ENCODE measurements at regions not wholly inside any gene's neighbourhood (a gene's known extent, or its start where the extent isn't known, plus 50 kb on each side); places are given as distances from the start of the nearest gene placed in this dataset.
"Not testable (repeated sequence)": the region's sequence is repeated elsewhere in the genome, so short reads cannot be mapped to it uniquely, and the experiment has no call there.

GRCh38 chr5:142520885-142521284 lies 165.0 kb downstream of the FGF1 start:
- Histone ChIP-seq H3K27me3 (no peaks in the 10 kb centered on the region), H3K36me3 (no peaks in the 10 kb centered on the region), H3K4me1 (peaks cover 0 to 14% (median 7%) of the 10 kb centered on the region in 4 donors), H3K9me3 (no peaks in the 10 kb centered on the region), H3K27ac (peak overlapping the region; percentile 40 to 68 (median 44)), H3K4me3 (no peak overlapping the region)
- WGBS (ENCODE audit: insufficient coverage, low coverage, low lambda C conversion rate, missing lambda C conversion rate), result 54% methylated on average over 2 of the region's 2 CpGs
- intact Hi-C loops (cut with DNase I), result no loop called here
- no peak for DNase-seq
- no peak for ATAC-seq
- TF ChIP-seq CTCF (IDR thresholded peaks at IDR 0.05), result no peak
- no peak for TF ChIP-seq POLR2A (IDR thresholded peaks at IDR 0.05)

GRCh38 chr5:142519913-142520312 lies 166.0 kb downstream of the FGF1 start:
- H3K27me3 ChIP-seq; H3K4me3 ChIP-seq; H3K27ac ChIP-seq; H3K36me3 ChIP-seq; DNase-seq; intact Hi-C loops (cut with DNase I); ATAC-seq; H3K9me3 ChIP-seq: not testable (repeated sequence)
- peaks cover 0 to 14% (median 7%) of the 10 kb centered on the region in 4 donors for H3K4me1 ChIP-seq
- 88% methylated on average over 1 of the region's 1 CpG for WGBS (ENCODE audit: insufficient coverage, low coverage, low lambda C conversion rate, missing lambda C conversion rate)

GRCh38 chr5:142517840-142518239 lies 168.1 kb downstream of the FGF1 start:
- no peaks in the 10 kb centered on the region for H3K36me3 ChIP-seq
- H3K9me3 ChIP-seq, result no peaks in the 10 kb centered on the region
- intact Hi-C loops (cut with DNase I), result no loop called here
- ATAC-seq (no peak), DNase-seq (no peak)
- H3K4me1 ChIP-seq, result peaks cover 0 to 15% (median 7%) of the 10 kb centered on the region in 4 donors
- no peak for TF ChIP-seq CTCF (IDR thresholded peaks at IDR 0.05)
- TF ChIP-seq POLR2A (IDR thresholded peaks at IDR 0.05), result no peak
- no peak overlapping the region for H3K27ac ChIP-seq
- WGBS (ENCODE audit: insufficient coverage, low coverage, low lambda C conversion rate, missing lambda C conversion rate), result 47% methylated on average over 1 of the region's 1 CpG
- no peaks in the 10 kb centered on the region for H3K27me3 ChIP-seq
- no peak overlapping the region for H3K4me3 ChIP-seq

- 61% methylated on average over 3 of the region's 3 CpGs for WGBS (ENCODE audit: insufficient coverage, low coverage, low lambda C conversion rate, missing lambda C conversion rate)
- intact Hi-C loops (cut with DNase I), result no loop called here
- ATAC-seq, result no peak
- H3K27me3 ChIP-seq, result no peaks in the 10 kb centered on the region
- no peaks in the 10 kb centered on the region for H3K36me3 ChIP-seq
- TF ChIP-seq POLR2A (IDR thresholded peaks at IDR 0.05) (no peak), CTCF (IDR thresholded peaks at IDR 0.05) (no peak)
- DNase-seq, result no peak
- H3K9me3 ChIP-seq, result no peaks in the 10 kb centered on the region
- peaks cover 0 to 25% (median 12%) of the 10 kb centered on the region in 4 donors for H3K4me1 ChIP-seq
- no peak overlapping the region for H3K27ac ChIP-seq
- H3K4me3 ChIP-seq, result no peak overlapping the region
Observed at GRCh38 chr5:142516732-142517131, 169.2 kb downstream of the FGF1 start.

- H3K27ac ChIP-seq, result no peak overlapping the region
- no peaks in the 10 kb centered on the region for H3K27me3 ChIP-seq
- H3K4me3 ChIP-seq, result no peak overlapping the region
- peaks cover 0 to 28% (median 9%) of the 10 kb centered on the region in 4 donors for H3K4me1 ChIP-seq
- DNase-seq, result no peak
- ATAC-seq, result no peak
- H3K36me3 ChIP-seq, result no peaks in the 10 kb centered on the region
- TF ChIP-seq POLR2A (IDR thresholded peaks at IDR 0.05), result no peak
- TF ChIP-seq CTCF (IDR thresholded peaks at IDR 0.05), result no peak
- intact Hi-C loops (cut with DNase I), result no loop called here
- H3K9me3 ChIP-seq, result no peaks in the 10 kb centered on the region
- 60% methylated on average over 1 of the region's 2 CpGs for WGBS (ENCODE audit: insufficient coverage, low coverage, low lambda C conversion rate, missing lambda C conversion rate)
Observed at GRCh38 chr5:142515036-142515435, 170.9 kb downstream of the FGF1 start.

All from right lobe of liver (tissue), 6 donors.